OCI-LY7 (cell line): ENCODE measurements at regions not wholly inside any gene's neighbourhood (a gene's known extent, or its start where the extent isn't known, plus 50 kb on each side); places are given as distances from the start of the nearest gene placed in this dataset.

ENCODE experiments used
- BruUV-seq: library from RNA; stranded (reverse); fragments of 400-500 nt; replicated peaks from 2 replicates; lab custom pipeline; 2021; lab: Mats Ljungman, UMichigan
- CTCF ChIA-PET: fragments of 300-600 bp; sonication (Branson Sonifier 250); formaldehyde crosslinking; loops from one replicate; lab custom pipeline; 2022; ENCODE audit warnings: antibody characterized with exemption; ENCODE audit not compliant: unreplicated experiment; lab: Charles Lee
- POLR2A ChIA-PET: fragments of 300-600 bp; sonication (Branson Sonifier 250); formaldehyde crosslinking; loops from one replicate; lab custom pipeline; 2022; ENCODE audit warnings: antibody characterized with exemption; lab: Charles Lee
- DNase-seq: peaks from one replicate; pipeline ENCODE4 v3.0.0-alpha.2; 2015; ENCODE audit warnings: low spot score
- H2AFZ ChIP-seq: fragments of 200-600 bp; sonication (generic), shearing (Covaris generic); 2 replicates; pipeline ENCODE4 v1.6.1; 2014; ENCODE audit warnings: mild to moderate bottlenecking, antibody characterized with exemption, low read length, moderate library complexity
- H3K27ac ChIP-seq: fragments of 200-600 bp; sonication (generic); 2 replicates; pipeline ENCODE4 v1.5.1; 2014; ENCODE audit warnings: mixed run types, low read depth, mild to moderate bottlenecking, moderate library complexity, low read length, inconsistent platforms; ENCODE audit not compliant: poor library complexity, severe bottlenecking
- H3K36me3 ChIP-seq: fragments of 200-600 bp; sonication (generic); 2 replicates; pipeline ENCODE4 v1.6.1; 2014; ENCODE audit warnings: mild to moderate bottlenecking, antibody characterized with exemption, low read length, moderate library complexity, mixed read lengths; ENCODE audit not compliant: insufficient read depth
- H3K4me1 ChIP-seq: fragments of 200-600 bp; sonication (generic); 2 replicates; pipeline ENCODE4 v1.5.1; 2014; ENCODE audit warnings: mild to moderate bottlenecking, low read length; ENCODE audit not compliant: insufficient read depth, poor library complexity, severe bottlenecking
- H3K4me2 ChIP-seq: fragments of 200-600 bp; sonication (generic); 2 replicates; pipeline ENCODE4 v1.6.1; 2014; ENCODE audit warnings: mild to moderate bottlenecking, low read length
- H3K4me3 ChIP-seq: fragments of 200-600 bp; sonication (generic); 2 replicates; pipeline ENCODE4 v1.5.1; 2014; ENCODE audit warnings: mild to moderate bottlenecking, low read depth, low read length; ENCODE audit not compliant: poor library complexity, severe bottlenecking
- H3K79me2 ChIP-seq: fragments of 200-600 bp; sonication (generic); 2 replicates; pipeline ENCODE4 v1.6.1; 2016; ENCODE audit warnings: low read depth, mild to moderate bottlenecking, low read length, moderate library complexity, mixed read lengths; ENCODE audit not compliant: insufficient read depth
- H3K9me2 ChIP-seq: fragments of 200-600 bp; sonication (generic); 2 replicates; pipeline ENCODE4 v1.6.1; 2016; ENCODE audit warnings: mild to moderate bottlenecking, low read length, mixed read lengths; ENCODE audit not compliant: insufficient read depth
- H3K9me3 ChIP-seq: fragments of 200-600 bp; sonication (generic); 2 replicates; pipeline ENCODE4 v1.6.1; 2014; ENCODE audit warnings: mild to moderate bottlenecking, mixed run types, low read length, mixed read lengths
- H4K20me1 ChIP-seq: fragments of 200-600 bp; sonication (generic); 2 replicates; pipeline ENCODE4 v1.6.1; 2014; ENCODE audit warnings: mild to moderate bottlenecking, antibody characterized with exemption, low read length, moderate library complexity, mixed read lengths; ENCODE audit not compliant: insufficient read depth
- CTCF ChIP-seq: fragments of 200-600 bp; sonication (generic); conservative IDR thresholded peaks from 2 replicates; pipeline ENCODE4 v1.5.1; 2014; ENCODE audit warnings: mild to moderate bottlenecking, antibody characterized with exemption, low read length, moderate library complexity, mixed read lengths
- EZH2phosphoT487 ChIP-seq: fragments of 200-600 bp; sonication (generic); IDR thresholded peaks from 2 replicates; pipeline ENCODE4 v1.6.1; 2018; ENCODE audit warnings: low read depth, borderline replicate concordance, mild to moderate bottlenecking, mixed run types, antibody characterized with exemption, low read length, moderate library complexity, mixed read lengths
- intact Hi-C: fragments of 100-400 bp; cut with micrococcal nuclease; formaldehyde crosslinking; loops from one replicate; pipeline ENCODE4 v1.10.0; 2022; ENCODE audit not compliant: unreplicated experiment

DNA sequence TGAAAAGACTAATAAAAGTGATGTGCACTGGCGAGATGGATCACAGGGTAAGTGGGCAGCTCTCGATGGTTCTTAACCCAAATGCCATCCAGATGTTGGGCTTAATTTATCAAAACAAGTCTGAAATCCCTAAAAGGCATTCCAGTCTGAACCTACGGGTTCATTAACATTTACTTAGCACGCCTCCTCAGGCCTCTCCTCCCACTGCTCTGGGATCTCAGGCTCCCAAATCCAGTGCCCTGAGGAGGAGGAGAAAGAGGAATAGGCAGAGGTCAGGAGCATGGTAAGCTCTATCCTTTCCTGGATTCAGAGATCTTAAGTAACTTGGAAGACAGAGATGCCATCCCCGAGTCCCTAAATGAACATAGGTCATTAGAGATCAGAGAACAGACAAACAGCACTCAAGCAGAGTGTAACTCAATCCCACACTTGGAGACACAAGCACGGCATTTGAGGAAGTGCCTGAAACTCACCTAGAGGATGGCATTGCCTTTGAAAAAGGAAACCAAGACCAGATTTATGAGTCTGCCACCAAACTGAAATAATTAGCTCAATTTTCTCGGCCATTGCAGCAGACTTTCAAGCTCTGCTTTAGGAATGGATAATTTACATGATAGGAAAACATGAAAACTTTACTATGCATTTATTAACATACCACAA is 140.9 kb downstream of the CXCL12 start:
- Histone ChIP-seq H3K9me3 (no peaks in the 10 kb centered on the region), H3K4me2 (no peak overlapping the region), H3K27ac (no peak overlapping the region), H3K4me1 (no peaks in the 10 kb centered on the region), H3K79me2 (no peaks in the 10 kb centered on the region), H2AFZ (no peak overlapping the region), H3K36me3 (no peaks in the 10 kb centered on the region), H3K9me2 (no peaks in the 10 kb centered on the region), H4K20me1 (no peaks in the 10 kb centered on the region), H3K4me3 (no peak overlapping the region)
- POLR2A ChIA-PET: no interaction called here
- BruUV-seq: no TSS peak
- intact Hi-C loops: no loop called here
- DNase-seq: no peak
- CTCF ChIA-PET: no interaction called here
- TF ChIP-seq EZH2phosphoT487 (no peak), CTCF (no peak)

DNA sequence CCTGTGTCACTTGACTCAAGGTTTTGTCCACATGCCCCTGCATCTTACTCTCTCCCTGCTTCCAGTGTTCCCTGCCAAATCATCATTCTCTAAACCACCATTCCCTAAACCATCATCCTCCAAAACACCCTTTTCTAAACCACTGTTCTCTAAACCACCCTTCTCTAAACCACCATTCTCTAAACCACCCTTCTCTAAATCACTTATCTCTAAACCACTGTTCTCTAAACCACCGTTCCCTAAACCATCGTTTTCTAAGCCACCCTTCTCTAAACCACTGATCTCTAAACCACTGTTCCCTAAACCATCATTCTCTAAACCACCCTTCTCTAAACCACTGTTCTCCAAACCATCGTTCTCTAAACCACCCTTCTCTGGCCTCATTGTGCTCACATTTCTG is 142.1 kb downstream of the CXCL12 start:
- Histone ChIP-seq H3K27ac (no peak overlapping the region), H3K9me2 (no peaks in the 10 kb centered on the region), H3K4me2 (no peak overlapping the region), H3K79me2 (no peaks in the 10 kb centered on the region), H3K9me3 (no peaks in the 10 kb centered on the region), H3K36me3 (no peaks in the 10 kb centered on the region), H4K20me1 (no peaks in the 10 kb centered on the region), H2AFZ (no peak overlapping the region), H3K4me3 (no peak overlapping the region), H3K4me1 (no peaks in the 10 kb centered on the region)
- TF ChIP-seq EZH2phosphoT487: no peak
- intact Hi-C loops: no loop called here
- BruUV-seq: no TSS peak
- DNase-seq: no peak
- ChIA-PET CTCF (no interaction called here), POLR2A (no interaction called here)

GRCh38 chr10:44242091-44242490 is 142.8 kb downstream of the CXCL12 start:
- no peak overlapping the region for H3K4me3 ChIP-seq
- no TSS peak for BruUV-seq
- POLR2A ChIA-PET: no interaction called here
- TF ChIP-seq CTCF (no peak), EZH2phosphoT487 (no peak)
- DNase-seq: no peak
- no peak overlapping the region for H2AFZ ChIP-seq
- H3K9me3 ChIP-seq: no peaks in the 10 kb centered on the region
- no peaks in the 10 kb centered on the region for H3K9me2 ChIP-seq
- H3K79me2 ChIP-seq: no peaks in the 10 kb centered on the region
- H4K20me1 ChIP-seq: no peaks in the 10 kb centered on the region
- no peaks in the 10 kb centered on the region for H3K4me1 ChIP-seq
- intact Hi-C loops: no loop called here
- H3K36me3 ChIP-seq: no peaks in the 10 kb centered on the region
- H3K27ac ChIP-seq: no peak overlapping the region
- no peak overlapping the region for H3K4me2 ChIP-seq
- CTCF ChIA-PET: no interaction called here
